Keratinocyte (primary cell): ENCODE measurements at regions not wholly inside any gene's neighbourhood (a gene's known extent, or its start where the extent isn't known, plus 50 kb on each side); places are given as distances from the start of the nearest gene placed in this dataset.

Experiments used
- CTCF ChIP-seq, 3 experiments: IDR thresholded peaks in 1 of 3; conservative IDR thresholded peaks in 1 of 3; optimal IDR thresholded peaks in 1 of 3; 2 replicates in 2 of 3; 3 replicates in 1 of 3; pipeline versions ENCODE3 to v1.5.1; 2011; ENCODE audit warnings: low read length in 3 of 3, mild to moderate bottlenecking in 3 of 3, moderate library complexity in 2 of 3, control low read depth in 1 of 3, inconsistent platforms in 1 of 3; ENCODE audit not compliant: insufficient read depth in 2 of 3; ENCODE audit errors: extremely low read depth in 1 of 3
- EZH2 ChIP-seq: IDR thresholded peaks from one replicate; pipeline ENCODE4 v1.6.1; 2012; ENCODE audit warnings: inconsistent platforms, mild to moderate bottlenecking, low read length, moderate library complexity

GRCh38 chrX:107348051-107348450, 101.4 kb upstream of the FRMPD3 start:
- TF ChIP-seq CTCF (optimal IDR thresholded peaks at IDR 0.05 in 1 of 3, IDR thresholded peaks at IDR 0.05 in 1 of 3, conservative IDR thresholded peaks at IDR 0.05 in 1 of 3; ENCODE audit: extremely low read depth in 1 of 3, insufficient read depth in 2 of 3, low read length in 3 of 3) (no peak), EZH2 (no peak)
